Gastroesophageal sphincter (tissue), 4 donors: ENCODE measurements at regions not wholly inside any gene's neighbourhood (a gene's known extent, or its start where the extent isn't known, plus 50 kb on each side); places are given as distances from the start of the nearest gene placed in this dataset.

Experiments
- ATAC-seq: fragments of 150-250 bp; one replicate; pipeline ENCODE4 v1.9.1; 2016; ENCODE audit warnings: mild to moderate bottlenecking, moderate library complexity
- H3K27ac ChIP-seq, 4 donors: fragments of 200-600 bp; sonication (generic) in 3 of 4; 1 replicate in 3 of 4; 2 replicates in 1 of 4; pipeline ENCODE4 v1.5.1; 2016 to 2019
- H3K27me3 ChIP-seq: fragments of 200-600 bp; sonication (generic); one replicate; pipeline ENCODE4 v1.5.1; 2019
- H3K36me3 ChIP-seq, 2 donors: fragments of 200-600 bp; sonication (generic); one replicate each; pipeline ENCODE4 v1.5.1; 2019; ENCODE audit warnings: control low read depth in 1 of 2
- H3K4me1 ChIP-seq, 3 donors: fragments of 200-600 bp; sonication (generic); 1 replicate in 2 of 3; 2 replicates in 1 of 3; pipeline ENCODE4 v1.5.1; 2016 to 2019; ENCODE audit warnings: control low read depth in 2 of 3
- H3K4me3 ChIP-seq, 2 donors: fragments of 200-600 bp; sonication (generic); one replicate each; pipeline ENCODE4 v1.5.1; 2019; ENCODE audit warnings: mild to moderate bottlenecking in 1 of 2, moderate library complexity in 1 of 2
- H3K9me3 ChIP-seq, 3 donors: fragments of 200-600 bp; sonication (generic); one replicate each; pipeline ENCODE4 v1.5.1; 2017 to 2019; ENCODE audit warnings: control low read depth in 2 of 3
- CTCF ChIP-seq, 4 experiments: fragments of 200-600 bp in 2 of 4; fragments of 450-650 bp in 2 of 4; sonication (generic) in 1 of 4; IDR thresholded peaks; one replicate each; pipeline ENCODE4 v1.5.1; 2017 to 2019; ENCODE audit warnings: antibody characterized with exemption in 4 of 4, mild to moderate bottlenecking in 2 of 4, moderate library complexity in 2 of 4
- EP300 ChIP-seq: sonication (generic); formaldehyde crosslinking; IDR thresholded peaks from one replicate; pipeline ENCODE4 v1.6.1; 2017; ENCODE audit warnings: antibody characterized with exemption, mild to moderate bottlenecking
- POLR2A ChIP-seq, 2 donors: fragments of 450-650 bp; IDR thresholded peaks; one replicate each; pipeline ENCODE4 v1.6.1; 2017; ENCODE audit warnings: antibody characterized with exemption in 2 of 2, mild to moderate bottlenecking in 2 of 2, moderate library complexity in 1 of 2
- POLR2AphosphoS5 ChIP-seq: sonication (generic); formaldehyde crosslinking; IDR thresholded peaks from one replicate; pipeline ENCODE4 v1.6.1; 2017; ENCODE audit warnings: antibody characterized with exemption
- WGBS, 2 donors: methylation state at CpG; one replicate each; pipeline ENCODE4 v1.1.5; 2018; ENCODE audit warnings: low coverage in 1 of 2; 5-methylcytosine and 5-hydroxymethylcytosine counted together

GRCh38 chr10:78331391-78331922 lies 297.8 kb downstream of the RPS24 start:
- no peaks in the 10 kb centered on the region for H3K36me3 ChIP-seq
- H3K27me3 ChIP-seq: no peaks in the 10 kb centered on the region
- ATAC-seq: peak; percentile 49
- H3K27ac ChIP-seq: peak overlapping the region; percentile 55 to 78 (median 66)
- no peak overlapping the region for H3K4me3 ChIP-seq
- WGBS, 2 donors: 29 to 48% methylated on average over 4 to 6 of the region's 6 CpGs
- peaks cover 0 to 52% (median 14%) of the 10 kb centered on the region in 3 donors for H3K4me1 ChIP-seq
- H3K9me3 ChIP-seq: peaks cover 0 to 3% (median 0%) of the 10 kb centered on the region in 3 donors
- no peak for TF ChIP-seq POLR2A (IDR thresholded peaks at IDR 0.05)
- TF ChIP-seq EP300: no peak
- peak; percentile 62 for TF ChIP-seq POLR2AphosphoS5
- no peak for TF ChIP-seq CTCF (IDR thresholded peaks at IDR 0.05)

- TF ChIP-seq EP300 (no peak), POLR2A (IDR thresholded peaks at IDR 0.05) (no peak), POLR2AphosphoS5 (peak; percentile 80), CTCF (IDR thresholded peaks at IDR 0.05) (no peak)
- Histone ChIP-seq H3K4me3 (no peak overlapping the region), H3K4me1 (peaks cover 0 to 58% (median 16%) of the 10 kb centered on the region in 3 donors), H3K36me3 (no peaks in the 10 kb centered on the region), H3K27me3 (no peaks in the 10 kb centered on the region), H3K27ac (peak overlapping the region; percentile 55 to 78 (median 66)), H3K9me3 (no peaks in the 10 kb centered on the region)
- WGBS, 2 donors: 55 to 93% methylated on average over 2 to 7 of the region's 7 CpGs
- ATAC-seq: peak; percentile 70
Measured at GRCh38 chr10:78332012-78332411, 298.3 kb downstream of the RPS24 start.

- TF ChIP-seq CTCF (IDR thresholded peaks at IDR 0.05) (no peak), POLR2A (IDR thresholded peaks at IDR 0.05) (no peak), EP300 (no peak), POLR2AphosphoS5 (no peak)
- ATAC-seq: no peak
- no peak overlapping the region for H3K4me3 ChIP-seq
- no peaks in the 10 kb centered on the region for H3K36me3 ChIP-seq
- H3K27me3 ChIP-seq: no peaks in the 10 kb centered on the region
- H3K27ac ChIP-seq: peak overlapping the region in 2 of 4 donors; percentile 68 to 78
- H3K4me1 ChIP-seq: peaks cover 0 to 64% (median 16%) of the 10 kb centered on the region in 3 donors
- H3K9me3 ChIP-seq: no peaks in the 10 kb centered on the region
Measured at GRCh38 chr10:78332657-78333056, 299.0 kb downstream of the RPS24 start.

GRCh38 chr10:78333362-78334143 lies 299.9 kb downstream of the RPS24 start:
- WGBS, 2 donors: 90 to 94% methylated on average over 2 to 7 of the region's 9 CpGs
- Histone ChIP-seq H3K36me3 (no peaks in the 10 kb centered on the region), H3K4me3 (no peak overlapping the region), H3K27ac (peak overlapping the region in 1 of 4 donors; percentile 11), H3K27me3 (no peaks in the 10 kb centered on the region), H3K9me3 (no peaks in the 10 kb centered on the region), H3K4me1 (peaks cover 0 to 73% (median 16%) of the 10 kb centered on the region in 3 donors)
- ATAC-seq: no peak
- no peak for TF ChIP-seq CTCF (IDR thresholded peaks at IDR 0.05)

- no peaks in the 10 kb centered on the region for H3K27me3 ChIP-seq
- H3K9me3 ChIP-seq: no peaks in the 10 kb centered on the region
- no peak for ATAC-seq
- H3K4me1 ChIP-seq: peaks cover 0 to 90% (median 16%) of the 10 kb centered on the region in 3 donors
- TF ChIP-seq POLR2A (IDR thresholded peaks at IDR 0.05) (no peak), POLR2AphosphoS5 (no peak), EP300 (no peak), CTCF (IDR thresholded peaks at IDR 0.05) (no peak)
- H3K27ac ChIP-seq: peak overlapping the region; percentile 0 to 70 (median 53)
- 20% methylated on average over 1 of the region's 1 CpG; no CpG with 5 or more reads in 1 of the 2 donors for WGBS, 2 donors
- no peak overlapping the region for H3K4me3 ChIP-seq
- no peaks in the 10 kb centered on the region for H3K36me3 ChIP-seq
Measured at GRCh38 chr10:78335371-78335690, 301.7 kb downstream of the RPS24 start.
